Panc1 (cell line): ENCODE measurements at regions not wholly inside any gene's neighbourhood (a gene's known extent, or its start where the extent isn't known, plus 50 kb on each side); places are given as distances from the start of the nearest gene placed in this dataset.

Source experiments
- POLR2AphosphoS5 ChIP-seq: IDR thresholded peaks from 2 replicates; pipeline ENCODE4 v1.6.1; 2012; ENCODE audit warnings: mild to moderate bottlenecking, low read depth, low read length, moderate library complexity
- SIN3A ChIP-seq: IDR thresholded peaks from 2 replicates; pipeline ENCODE4 v1.6.1; 2012; ENCODE audit warnings: low read depth, mild to moderate bottlenecking, low read length, moderate library complexity, borderline replicate concordance; ENCODE audit not compliant: insufficient read depth
- TCF7L2 ChIP-seq: IDR thresholded peaks from 2 replicates; pipeline ENCODE4 v1.6.1; 2011; ENCODE audit warnings: mild to moderate bottlenecking, low read depth, low read length, inconsistent platforms
- TF ChIP-seq, protein P1 (sequence below): fragments of 450-650 bp; IDR thresholded peaks from 2 replicates; pipeline ENCODE4 v1.5.1; 2017; ENCODE audit warnings: mild to moderate bottlenecking
- TF ChIP-seq, protein P2 (sequence below), 2 experiments: IDR thresholded peaks; 2 replicates each; pipeline ENCODE4 v1.6.1; 2011 to 2012; ENCODE audit warnings: low read depth in 2 of 2, control low read depth in 1 of 2, low read length in 1 of 2, mild to moderate bottlenecking in 1 of 2, moderate library complexity in 1 of 2; ENCODE audit not compliant: insufficient read depth in 1 of 2

DNA sequence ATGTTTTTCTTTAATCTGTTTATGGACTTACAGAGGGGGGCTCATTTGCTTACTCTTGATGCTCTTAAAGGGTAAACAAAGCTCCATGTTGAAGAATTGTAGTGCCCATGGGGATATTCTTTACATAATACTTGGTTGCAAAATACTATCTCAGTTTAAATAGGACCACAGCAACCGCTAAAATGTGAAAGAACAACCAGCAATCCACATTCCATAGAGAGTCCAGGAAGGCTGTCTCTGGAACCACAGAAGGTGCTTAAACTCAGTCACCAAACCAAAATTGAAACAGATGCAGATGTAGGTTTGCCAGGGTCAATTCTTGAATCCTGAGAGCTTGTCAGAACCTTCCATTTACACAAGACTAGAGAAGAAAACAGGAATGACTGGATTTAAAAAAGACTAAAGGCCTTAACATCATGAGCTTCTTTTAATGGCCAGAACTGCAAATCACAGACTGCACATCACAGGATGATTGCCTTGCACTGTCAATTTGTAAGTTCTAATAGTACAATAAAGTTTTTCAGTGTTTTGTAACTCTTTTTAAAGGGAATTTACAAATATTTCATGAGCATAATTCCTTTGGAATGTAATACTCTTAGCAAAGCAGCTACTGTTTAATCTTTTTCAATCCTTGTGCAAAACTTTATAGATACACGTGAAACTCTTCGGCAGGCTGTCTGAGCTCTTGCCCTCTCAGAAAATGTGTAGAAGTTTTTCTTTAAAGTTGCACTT, 661.6 kb downstream of the SI start:
- no peak for TF ChIP-seq POLR2AphosphoS5
- TF ChIP-seq, protein P1, sequence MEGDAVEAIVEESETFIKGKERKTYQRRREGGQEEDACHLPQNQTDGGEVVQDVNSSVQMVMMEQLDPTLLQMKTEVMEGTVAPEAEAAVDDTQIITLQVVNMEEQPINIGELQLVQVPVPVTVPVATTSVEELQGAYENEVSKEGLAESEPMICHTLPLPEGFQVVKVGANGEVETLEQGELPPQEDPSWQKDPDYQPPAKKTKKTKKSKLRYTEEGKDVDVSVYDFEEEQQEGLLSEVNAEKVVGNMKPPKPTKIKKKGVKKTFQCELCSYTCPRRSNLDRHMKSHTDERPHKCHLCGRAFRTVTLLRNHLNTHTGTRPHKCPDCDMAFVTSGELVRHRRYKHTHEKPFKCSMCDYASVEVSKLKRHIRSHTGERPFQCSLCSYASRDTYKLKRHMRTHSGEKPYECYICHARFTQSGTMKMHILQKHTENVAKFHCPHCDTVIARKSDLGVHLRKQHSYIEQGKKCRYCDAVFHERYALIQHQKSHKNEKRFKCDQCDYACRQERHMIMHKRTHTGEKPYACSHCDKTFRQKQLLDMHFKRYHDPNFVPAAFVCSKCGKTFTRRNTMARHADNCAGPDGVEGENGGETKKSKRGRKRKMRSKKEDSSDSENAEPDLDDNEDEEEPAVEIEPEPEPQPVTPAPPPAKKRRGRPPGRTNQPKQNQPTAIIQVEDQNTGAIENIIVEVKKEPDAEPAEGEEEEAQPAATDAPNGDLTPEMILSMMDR, result no peak
- no peak for TF ChIP-seq SIN3A
- TF ChIP-seq, protein P2, sequence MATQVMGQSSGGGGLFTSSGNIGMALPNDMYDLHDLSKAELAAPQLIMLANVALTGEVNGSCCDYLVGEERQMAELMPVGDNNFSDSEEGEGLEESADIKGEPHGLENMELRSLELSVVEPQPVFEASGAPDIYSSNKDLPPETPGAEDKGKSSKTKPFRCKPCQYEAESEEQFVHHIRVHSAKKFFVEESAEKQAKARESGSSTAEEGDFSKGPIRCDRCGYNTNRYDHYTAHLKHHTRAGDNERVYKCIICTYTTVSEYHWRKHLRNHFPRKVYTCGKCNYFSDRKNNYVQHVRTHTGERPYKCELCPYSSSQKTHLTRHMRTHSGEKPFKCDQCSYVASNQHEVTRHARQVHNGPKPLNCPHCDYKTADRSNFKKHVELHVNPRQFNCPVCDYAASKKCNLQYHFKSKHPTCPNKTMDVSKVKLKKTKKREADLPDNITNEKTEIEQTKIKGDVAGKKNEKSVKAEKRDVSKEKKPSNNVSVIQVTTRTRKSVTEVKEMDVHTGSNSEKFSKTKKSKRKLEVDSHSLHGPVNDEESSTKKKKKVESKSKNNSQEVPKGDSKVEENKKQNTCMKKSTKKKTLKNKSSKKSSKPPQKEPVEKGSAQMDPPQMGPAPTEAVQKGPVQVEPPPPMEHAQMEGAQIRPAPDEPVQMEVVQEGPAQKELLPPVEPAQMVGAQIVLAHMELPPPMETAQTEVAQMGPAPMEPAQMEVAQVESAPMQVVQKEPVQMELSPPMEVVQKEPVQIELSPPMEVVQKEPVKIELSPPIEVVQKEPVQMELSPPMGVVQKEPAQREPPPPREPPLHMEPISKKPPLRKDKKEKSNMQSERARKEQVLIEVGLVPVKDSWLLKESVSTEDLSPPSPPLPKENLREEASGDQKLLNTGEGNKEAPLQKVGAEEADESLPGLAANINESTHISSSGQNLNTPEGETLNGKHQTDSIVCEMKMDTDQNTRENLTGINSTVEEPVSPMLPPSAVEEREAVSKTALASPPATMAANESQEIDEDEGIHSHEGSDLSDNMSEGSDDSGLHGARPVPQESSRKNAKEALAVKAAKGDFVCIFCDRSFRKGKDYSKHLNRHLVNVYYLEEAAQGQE (IDR thresholded peaks at IDR 0.05; ENCODE audit: insufficient read depth in 1 of 2, low read depth in 2 of 2, low read length in 1 of 2), result no peak
- TF ChIP-seq TCF7L2, result no peak
